ENCODE measurements at regions not wholly inside any gene's neighbourhood (a gene's known extent, or its start where the extent isn't known, plus 50 kb on each side); places are given as distances from the start of the nearest gene placed in this dataset.

GRCh38 chr1:83750201-83750600 is 248.7 kb downstream of the TTLL7 start (continued):
- no peak for TF ChIP-seq MLLT1 (IDR thresholded peaks at IDR 0.05)
- TF ChIP-seq NFXL1 (IDR thresholded peaks at IDR 0.05; ENCODE audit: borderline replicate concordance) = no peak
- no peak for TF ChIP-seq FOXM1 (IDR thresholded peaks at IDR 0.05; ENCODE audit: low read depth, low read length)
- no peak for TF ChIP-seq ZBTB11 (CRISPR knock-in tag; IDR thresholded peaks at IDR 0.05)
- no peak for TF ChIP-seq YBX1 (IDR thresholded peaks at IDR 0.05)
- TF ChIP-seq, protein P1, sequence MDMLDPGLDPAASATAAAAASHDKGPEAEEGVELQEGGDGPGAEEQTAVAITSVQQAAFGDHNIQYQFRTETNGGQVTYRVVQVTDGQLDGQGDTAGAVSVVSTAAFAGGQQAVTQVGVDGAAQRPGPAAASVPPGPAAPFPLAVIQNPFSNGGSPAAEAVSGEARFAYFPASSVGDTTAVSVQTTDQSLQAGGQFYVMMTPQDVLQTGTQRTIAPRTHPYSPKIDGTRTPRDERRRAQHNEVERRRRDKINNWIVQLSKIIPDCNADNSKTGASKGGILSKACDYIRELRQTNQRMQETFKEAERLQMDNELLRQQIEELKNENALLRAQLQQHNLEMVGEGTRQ (IDR thresholded peaks at IDR 0.05; ENCODE audit: borderline replicate concordance, low read depth, low read length) = no peak
- no peak for TF ChIP-seq SREBF2 (IDR thresholded peaks at IDR 0.05; ENCODE audit: low read length)
- no peak for TF ChIP-seq TCF3 (IDR thresholded peaks at IDR 0.05; ENCODE audit: borderline replicate concordance, insufficient read depth, low read depth, low read length)
- no peak for TF ChIP-seq IRF4 (IDR thresholded peaks at IDR 0.05; ENCODE audit: low read depth, low read length)
- TF ChIP-seq SUPT20H (IDR thresholded peaks at IDR 0.05; ENCODE audit: borderline replicate concordance, control insufficient read depth, low read depth, low read length) = no peak
- no peak for TF ChIP-seq TBL1XR1 (IDR thresholded peaks at IDR 0.05; ENCODE audit: low read depth, low read length)
- TF ChIP-seq MYC (IDR thresholded peaks at IDR 0.05; ENCODE audit: insufficient read depth, insufficient read length, insufficient replicate concordance, low read length, severe bottlenecking) = no peak
